ENCODE measurements at regions not wholly inside any gene's neighbourhood (a gene's known extent, or its start where the extent isn't known, plus 50 kb on each side); places are given as distances from the start of the nearest gene placed in this dataset.

DNA sequence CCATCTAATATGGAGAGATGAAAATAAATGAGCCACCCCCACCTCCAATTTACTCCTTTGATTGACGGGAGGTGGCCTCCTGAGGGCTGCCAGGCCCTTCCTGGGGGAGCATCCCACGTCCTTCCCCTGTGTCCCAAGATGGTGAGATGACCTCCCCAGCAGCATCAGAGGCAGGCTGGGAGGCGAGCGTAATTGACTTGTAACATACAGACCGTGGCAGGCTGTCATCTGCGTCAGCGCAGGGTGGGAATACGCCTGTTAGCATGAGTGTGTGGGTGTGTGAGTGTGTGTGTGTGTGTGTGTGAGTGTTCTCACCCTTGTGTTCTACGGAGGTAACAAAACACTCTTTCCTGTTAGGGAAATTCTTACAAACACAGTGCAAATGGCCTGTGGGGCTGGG lies 156.9 kb upstream of the CIBAR2 start:
- TF ChIP-seq, protein P1, sequence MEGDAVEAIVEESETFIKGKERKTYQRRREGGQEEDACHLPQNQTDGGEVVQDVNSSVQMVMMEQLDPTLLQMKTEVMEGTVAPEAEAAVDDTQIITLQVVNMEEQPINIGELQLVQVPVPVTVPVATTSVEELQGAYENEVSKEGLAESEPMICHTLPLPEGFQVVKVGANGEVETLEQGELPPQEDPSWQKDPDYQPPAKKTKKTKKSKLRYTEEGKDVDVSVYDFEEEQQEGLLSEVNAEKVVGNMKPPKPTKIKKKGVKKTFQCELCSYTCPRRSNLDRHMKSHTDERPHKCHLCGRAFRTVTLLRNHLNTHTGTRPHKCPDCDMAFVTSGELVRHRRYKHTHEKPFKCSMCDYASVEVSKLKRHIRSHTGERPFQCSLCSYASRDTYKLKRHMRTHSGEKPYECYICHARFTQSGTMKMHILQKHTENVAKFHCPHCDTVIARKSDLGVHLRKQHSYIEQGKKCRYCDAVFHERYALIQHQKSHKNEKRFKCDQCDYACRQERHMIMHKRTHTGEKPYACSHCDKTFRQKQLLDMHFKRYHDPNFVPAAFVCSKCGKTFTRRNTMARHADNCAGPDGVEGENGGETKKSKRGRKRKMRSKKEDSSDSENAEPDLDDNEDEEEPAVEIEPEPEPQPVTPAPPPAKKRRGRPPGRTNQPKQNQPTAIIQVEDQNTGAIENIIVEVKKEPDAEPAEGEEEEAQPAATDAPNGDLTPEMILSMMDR (IDR thresholded peaks at IDR 0.05) = no peak
- Mint-ChIP-seq H3K27me3 (ENCODE audit: insufficient read depth) (peaks cover 7% of the 10 kb centered on the region), H3K27ac (no peak overlapping the region), H3K9me3 (no peaks in the 10 kb centered on the region), H3K4me3 (no peak overlapping the region), H3K4me1 (ENCODE audit: low read depth) (no peaks in the 10 kb centered on the region), H3K36me3 (ENCODE audit: low read depth) (no peaks in the 10 kb centered on the region; the same call in 1 of the 2 replicates)
- no peak for DNase-seq

GRCh38 chr16:85270374-85270773 lies 158.1 kb upstream of the CIBAR2 start:
- H3K36me3 Mint-ChIP-seq (ENCODE audit: low read depth) = no peaks in the 10 kb centered on the region; the same call in 1 of the 2 replicates
- no peak overlapping the region for H3K27ac Mint-ChIP-seq
- H3K27me3 Mint-ChIP-seq (ENCODE audit: insufficient read depth) = peaks cover 7% of the 10 kb centered on the region
- H3K4me1 Mint-ChIP-seq (ENCODE audit: low read depth) = no peaks in the 10 kb centered on the region
- H3K4me3 Mint-ChIP-seq = no peak overlapping the region
- H3K9me3 Mint-ChIP-seq = no peaks in the 10 kb centered on the region
- DNase-seq = no peak
- TF ChIP-seq, protein P1 (IDR thresholded peaks at IDR 0.05) = no peak

GRCh38 chr16:85271198-85271597 lies 158.9 kb upstream of the CIBAR2 start:
- Mint-ChIP-seq H3K9me3 (no peaks in the 10 kb centered on the region), H3K27ac (no peak overlapping the region), H3K36me3 (ENCODE audit: low read depth) (no peaks in the 10 kb centered on the region; the same call in 1 of the 2 replicates), H3K4me1 (ENCODE audit: low read depth) (no peaks in the 10 kb centered on the region), H3K27me3 (ENCODE audit: insufficient read depth) (peaks cover 7% of the 10 kb centered on the region), H3K4me3 (no peak overlapping the region)
- DNase-seq = no peak
- TF ChIP-seq, protein P1 (IDR thresholded peaks at IDR 0.05) = no peak

GRCh38 chr16:85273293-85273692 lies 161.0 kb upstream of the CIBAR2 start:
- H3K27me3 Mint-ChIP-seq (ENCODE audit: insufficient read depth) = peaks cover 2% of the 10 kb centered on the region
- no peaks in the 10 kb centered on the region for H3K9me3 Mint-ChIP-seq
- no peaks in the 10 kb centered on the region; the same call in 1 of the 2 replicates for H3K36me3 Mint-ChIP-seq (ENCODE audit: low read depth)

GRCh38 chr16:85274501-85274900 lies 162.2 kb upstream of the CIBAR2 start:
- H3K4me3 Mint-ChIP-seq = no peak overlapping the region
- TF ChIP-seq, protein P1 (IDR thresholded peaks at IDR 0.05) = no peak
- no peaks in the 10 kb centered on the region for H3K4me1 Mint-ChIP-seq (ENCODE audit: low read depth)
- DNase-seq = no peak
- no peaks in the 10 kb centered on the region; the same call in 1 of the 2 replicates for H3K36me3 Mint-ChIP-seq (ENCODE audit: low read depth)
- no peak overlapping the region for H3K27ac Mint-ChIP-seq
- no peaks in the 10 kb centered on the region; the same call in 1 of the 2 replicates for H3K27me3 Mint-ChIP-seq (ENCODE audit: insufficient read depth)
- H3K9me3 Mint-ChIP-seq = no peaks in the 10 kb centered on the region

More at GRCh38 chr16:85273293-85273692, 161.0 kb upstream of the CIBAR2 start:
- Mint-ChIP-seq H3K4me1 (ENCODE audit: low read depth) (no peaks in the 10 kb centered on the region), H3K4me3 (no peak overlapping the region), H3K27ac (no peak overlapping the region)
- TF ChIP-seq, protein P1 (IDR thresholded peaks at IDR 0.05) = no peak
- no peak for DNase-seq

GRCh38 chr16:85274924-85275323 lies 162.7 kb upstream of the CIBAR2 start:
- TF ChIP-seq, protein P1 (IDR thresholded peaks at IDR 0.05) = no peak
- H3K27me3 Mint-ChIP-seq (ENCODE audit: insufficient read depth) = no peaks in the 10 kb centered on the region; the same call in 1 of the 2 replicates

More at GRCh38 chr16:85274924-85275323, 162.7 kb upstream of the CIBAR2 start:
- Mint-ChIP-seq H3K9me3 (no peaks in the 10 kb centered on the region), H3K4me1 (ENCODE audit: low read depth) (no peaks in the 10 kb centered on the region), H3K4me3 (no peak overlapping the region), H3K36me3 (ENCODE audit: low read depth) (no peaks in the 10 kb centered on the region; the same call in 1 of the 2 replicates), H3K27ac (no peak overlapping the region)
- DNase-seq = no peak
